ENCODE measurements at regions not wholly inside any gene's neighbourhood (a gene's known extent, or its start where the extent isn't known, plus 50 kb on each side); places are given as distances from the start of the nearest gene placed in this dataset.

DNA sequence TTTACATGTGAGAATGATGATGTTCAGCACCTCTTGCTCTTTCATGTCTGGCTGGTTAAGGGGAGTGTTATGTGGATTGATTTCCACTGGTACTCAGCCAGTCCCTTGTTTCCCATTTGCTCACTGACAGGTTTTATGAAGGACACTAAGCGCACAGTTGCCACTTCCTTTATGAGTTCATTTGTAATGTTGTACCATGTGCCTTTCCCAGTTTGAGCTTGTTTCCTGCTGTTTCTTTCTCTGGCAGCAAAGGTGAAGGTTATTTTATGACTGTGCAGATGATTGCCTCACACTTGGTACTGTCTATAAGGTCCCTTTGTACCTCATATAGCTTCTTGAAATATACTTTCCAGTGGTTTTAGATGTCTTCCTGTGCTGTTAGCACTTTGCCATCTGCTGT is 1700.5 kb upstream of the TMEFF2 start (continued):
- TF ChIP-seq TEAD4 (IDR thresholded peaks at IDR 0.05; ENCODE audit: low read depth, low read length): no peak
- no peak for TF ChIP-seq CBX8 (IDR thresholded peaks at IDR 0.05; ENCODE audit: borderline replicate concordance, low read depth, low read length)
- no peak for TF ChIP-seq JUND (IDR thresholded peaks at IDR 0.05; ENCODE audit: low read length)
- no peak for TF ChIP-seq POU5F1 (IDR thresholded peaks at IDR 0.05; ENCODE audit: low read depth, low read length)
- no peak for TF ChIP-seq BCL11A (IDR thresholded peaks at IDR 0.05; ENCODE audit: low read depth in 2 of 2, low read length in 2 of 2)
